ENCODE measurements at regions not wholly inside any gene's neighbourhood (a gene's known extent, or its start where the extent isn't known, plus 50 kb on each side); places are given as distances from the start of the nearest gene placed in this dataset.

DNA sequence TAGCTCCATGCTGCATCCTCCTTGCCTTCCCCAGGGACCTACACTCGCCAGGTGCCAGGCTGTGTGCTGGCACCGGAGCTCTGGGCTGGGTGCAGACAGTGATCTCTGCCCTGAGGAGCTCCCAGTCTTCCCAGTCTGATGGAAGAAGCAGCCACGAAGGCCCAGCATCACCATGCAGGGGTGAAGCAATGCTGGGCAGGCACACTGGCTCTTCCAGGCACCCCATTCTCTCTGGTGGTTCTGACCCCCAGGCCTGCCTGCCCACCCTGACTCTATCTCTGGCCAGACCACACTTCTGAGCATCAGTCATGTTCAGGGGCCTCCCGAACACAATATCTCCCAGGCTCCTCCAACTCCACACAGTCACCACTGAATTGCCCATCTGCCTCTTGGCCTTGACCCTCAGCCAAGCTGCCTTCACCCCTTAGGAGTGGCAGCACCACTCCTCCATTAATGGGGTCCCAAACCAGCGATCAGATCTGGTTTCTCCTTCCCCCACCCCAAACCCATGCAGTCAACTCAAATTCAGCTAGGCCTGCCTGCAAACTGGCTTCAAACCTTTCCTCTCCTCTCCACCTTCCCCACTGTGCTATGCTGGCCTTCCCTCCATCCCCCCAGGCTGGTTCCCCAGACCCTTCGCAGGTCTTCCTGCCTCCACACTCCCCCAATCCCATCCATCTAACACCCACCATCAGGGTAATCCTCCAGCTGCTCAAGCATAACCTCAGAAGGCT lies 102.7 kb upstream of the MVB12B start:
- Histone ChIP-seq H2AFZ (ENCODE audit: control insufficient read depth, low read length) (no peak overlapping the region), H3K4me2 (ENCODE audit: control insufficient read depth, extremely low read depth, insufficient read depth, low read depth, low read length) (no peak overlapping the region), H3K79me2 (ENCODE audit: control insufficient read depth, insufficient read depth, low read length) (no peaks in the 10 kb centered on the region), H3K9ac (ENCODE audit: control insufficient read depth, extremely low read depth, insufficient read depth, low read length) (no peak overlapping the region), H3K9me1 (ENCODE audit: control insufficient read depth, extremely low read depth, insufficient read depth, low read length) (no peaks in the 10 kb centered on the region), H3K36me3 (ENCODE audit: control insufficient read depth in 2 of 2, extremely low read depth in 1 of 2, insufficient read depth in 2 of 2, low read length in 2 of 2) (no peaks in the 10 kb centered on the region), H3K27ac (ENCODE audit: control insufficient read depth, insufficient read depth, low read length) (no peak overlapping the region), H3K27me3 (ENCODE audit: control insufficient read depth, extremely low read depth, insufficient read depth, low read length) (peaks cover 38% of the 10 kb centered on the region), H3K9me3 (ENCODE audit: control insufficient read depth, low read depth, low read length) (no peaks in the 10 kb centered on the region), H3K4me3 (ENCODE audit: control insufficient read depth in 2 of 3, extremely low read depth in 1 of 3, insufficient read depth in 2 of 3, low read depth in 1 of 3, low read length in 3 of 3) (no peak overlapping the region), H3K4me1 (ENCODE audit: control insufficient read depth, extremely low read depth, insufficient read depth, low read length) (no peaks in the 10 kb centered on the region), H4K20me1 (ENCODE audit: control insufficient read depth, extremely low read depth, insufficient read depth, low read length) (no peaks in the 10 kb centered on the region)
- FAIRE-seq = no peak
- TF ChIP-seq EZH2 (IDR thresholded peaks at IDR 0.05; ENCODE audit: low read length) = no peak
- TF ChIP-seq, protein P1, sequence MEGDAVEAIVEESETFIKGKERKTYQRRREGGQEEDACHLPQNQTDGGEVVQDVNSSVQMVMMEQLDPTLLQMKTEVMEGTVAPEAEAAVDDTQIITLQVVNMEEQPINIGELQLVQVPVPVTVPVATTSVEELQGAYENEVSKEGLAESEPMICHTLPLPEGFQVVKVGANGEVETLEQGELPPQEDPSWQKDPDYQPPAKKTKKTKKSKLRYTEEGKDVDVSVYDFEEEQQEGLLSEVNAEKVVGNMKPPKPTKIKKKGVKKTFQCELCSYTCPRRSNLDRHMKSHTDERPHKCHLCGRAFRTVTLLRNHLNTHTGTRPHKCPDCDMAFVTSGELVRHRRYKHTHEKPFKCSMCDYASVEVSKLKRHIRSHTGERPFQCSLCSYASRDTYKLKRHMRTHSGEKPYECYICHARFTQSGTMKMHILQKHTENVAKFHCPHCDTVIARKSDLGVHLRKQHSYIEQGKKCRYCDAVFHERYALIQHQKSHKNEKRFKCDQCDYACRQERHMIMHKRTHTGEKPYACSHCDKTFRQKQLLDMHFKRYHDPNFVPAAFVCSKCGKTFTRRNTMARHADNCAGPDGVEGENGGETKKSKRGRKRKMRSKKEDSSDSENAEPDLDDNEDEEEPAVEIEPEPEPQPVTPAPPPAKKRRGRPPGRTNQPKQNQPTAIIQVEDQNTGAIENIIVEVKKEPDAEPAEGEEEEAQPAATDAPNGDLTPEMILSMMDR (optimal IDR thresholded peaks at IDR 0.05 in 1 of 3, IDR thresholded peaks at IDR 0.05 in 1 of 3, conservative IDR thresholded peaks at IDR 0.05 in 1 of 3; ENCODE audit: extremely low read depth in 1 of 3, insufficient read depth in 2 of 3, low read length in 3 of 3) = no peak
- dilution Hi-C loops (cut with MboI; ENCODE audit: extremely low pct_ligation_motif_present, low sequenced_read_pairs) = no loop called here
- no peak for DNase-seq (ENCODE audit: low read depth, low spot score)

GRCh38 chr9:126225611-126226609 lies 100.7 kb upstream of the MVB12B start:
- Histone ChIP-seq H3K9me3 (ENCODE audit: control insufficient read depth, low read depth, low read length) (no peaks in the 10 kb centered on the region), H3K4me1 (ENCODE audit: control insufficient read depth, extremely low read depth, insufficient read depth, low read length) (no peaks in the 10 kb centered on the region), H3K4me2 (ENCODE audit: control insufficient read depth, extremely low read depth, insufficient read depth, low read depth, low read length) (no peak overlapping the region), H3K9me1 (ENCODE audit: control insufficient read depth, extremely low read depth, insufficient read depth, low read length) (no peaks in the 10 kb centered on the region), H4K20me1 (ENCODE audit: control insufficient read depth, extremely low read depth, insufficient read depth, low read length) (no peaks in the 10 kb centered on the region), H3K36me3 (ENCODE audit: control insufficient read depth in 2 of 2, extremely low read depth in 1 of 2, insufficient read depth in 2 of 2, low read length in 2 of 2) (no peaks in the 10 kb centered on the region), H3K27me3 (ENCODE audit: control insufficient read depth, extremely low read depth, insufficient read depth, low read length) (peaks cover 33% of the 10 kb centered on the region), H3K27ac (ENCODE audit: control insufficient read depth, insufficient read depth, low read length) (no peak overlapping the region), H3K9ac (ENCODE audit: control insufficient read depth, extremely low read depth, insufficient read depth, low read length) (no peak overlapping the region), H3K4me3 (ENCODE audit: control insufficient read depth in 2 of 3, extremely low read depth in 1 of 3, insufficient read depth in 2 of 3, low read depth in 1 of 3, low read length in 3 of 3) (no peak overlapping the region), H3K79me2 (ENCODE audit: control insufficient read depth, insufficient read depth, low read length) (no peaks in the 10 kb centered on the region), H2AFZ (ENCODE audit: control insufficient read depth, low read length) (no peak overlapping the region)
- dilution Hi-C loops (cut with MboI; ENCODE audit: extremely low pct_ligation_motif_present, low sequenced_read_pairs) = no loop called here
- TF ChIP-seq EZH2 (IDR thresholded peaks at IDR 0.05; ENCODE audit: low read length) = no peak
- TF ChIP-seq, protein P1 (optimal IDR thresholded peaks at IDR 0.05 in 1 of 3, IDR thresholded peaks at IDR 0.05 in 1 of 3, conservative IDR thresholded peaks at IDR 0.05 in 1 of 3; ENCODE audit: extremely low read depth in 1 of 3, insufficient read depth in 2 of 3, low read length in 3 of 3) = no peak
- no peak for FAIRE-seq
- no peak for DNase-seq (ENCODE audit: low read depth, low spot score)
